ENCODE measurements at regions not wholly inside any gene's neighbourhood (a gene's known extent, or its start where the extent isn't known, plus 50 kb on each side); places are given as distances from the start of the nearest gene placed in this dataset.

DNA sequence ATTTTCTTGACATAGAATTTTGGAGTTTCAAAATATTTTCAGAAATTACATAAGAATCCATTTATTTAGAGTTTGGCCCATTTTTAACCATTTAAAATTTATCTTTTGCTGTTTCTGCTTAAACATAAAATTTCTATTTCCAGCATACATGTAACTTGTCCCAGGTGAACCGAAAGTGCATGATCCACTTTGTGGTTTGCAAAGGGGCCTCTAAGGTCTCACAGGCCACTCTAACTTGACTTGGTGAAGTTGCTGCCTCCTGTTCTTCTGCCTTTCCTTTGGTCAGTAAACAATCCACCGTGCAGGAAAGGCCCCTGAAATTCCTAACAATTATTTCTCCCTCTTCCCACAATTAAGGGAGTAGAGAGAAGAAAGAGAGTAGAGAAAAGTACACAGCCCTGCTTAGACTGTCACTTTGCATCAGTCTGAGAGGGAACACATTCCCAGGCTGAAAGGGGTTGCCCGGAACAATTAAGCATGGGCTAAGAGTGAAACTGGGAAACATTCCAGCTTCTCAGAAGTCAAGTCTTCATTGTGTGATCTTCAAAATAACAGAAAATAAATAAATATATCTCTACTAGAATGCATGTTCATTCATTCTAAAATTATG lies 79.5 kb upstream of the SEMA3A start:
- TF ChIP-seq, protein P1, sequence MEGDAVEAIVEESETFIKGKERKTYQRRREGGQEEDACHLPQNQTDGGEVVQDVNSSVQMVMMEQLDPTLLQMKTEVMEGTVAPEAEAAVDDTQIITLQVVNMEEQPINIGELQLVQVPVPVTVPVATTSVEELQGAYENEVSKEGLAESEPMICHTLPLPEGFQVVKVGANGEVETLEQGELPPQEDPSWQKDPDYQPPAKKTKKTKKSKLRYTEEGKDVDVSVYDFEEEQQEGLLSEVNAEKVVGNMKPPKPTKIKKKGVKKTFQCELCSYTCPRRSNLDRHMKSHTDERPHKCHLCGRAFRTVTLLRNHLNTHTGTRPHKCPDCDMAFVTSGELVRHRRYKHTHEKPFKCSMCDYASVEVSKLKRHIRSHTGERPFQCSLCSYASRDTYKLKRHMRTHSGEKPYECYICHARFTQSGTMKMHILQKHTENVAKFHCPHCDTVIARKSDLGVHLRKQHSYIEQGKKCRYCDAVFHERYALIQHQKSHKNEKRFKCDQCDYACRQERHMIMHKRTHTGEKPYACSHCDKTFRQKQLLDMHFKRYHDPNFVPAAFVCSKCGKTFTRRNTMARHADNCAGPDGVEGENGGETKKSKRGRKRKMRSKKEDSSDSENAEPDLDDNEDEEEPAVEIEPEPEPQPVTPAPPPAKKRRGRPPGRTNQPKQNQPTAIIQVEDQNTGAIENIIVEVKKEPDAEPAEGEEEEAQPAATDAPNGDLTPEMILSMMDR (IDR thresholded peaks at IDR 0.05 in 2 of 3, conservative IDR thresholded peaks at IDR 0.05 in 1 of 3; ENCODE audit: borderline replicate concordance in 1 of 3, insufficient read depth in 1 of 3, low read depth in 2 of 3, low read length in 2 of 3), result no peak
- TF ChIP-seq JUND (IDR thresholded peaks at IDR 0.05) (no peak), EZH2phosphoT487 (IDR thresholded peaks at IDR 0.05; ENCODE audit: borderline replicate concordance) (no peak), EZH2 (IDR thresholded peaks at IDR 0.05) (no peak), POLR2A (IDR thresholded peaks at IDR 0.05; ENCODE audit: borderline replicate concordance, extremely low read depth, insufficient read depth, insufficient read length) (no peak), POLR2AphosphoS5 (IDR thresholded peaks at IDR 0.05; ENCODE audit: low read depth, low read length) (no peak), YY1 (IDR thresholded peaks at IDR 0.05; ENCODE audit: extremely low read depth, insufficient replicate concordance, low read depth, low read length) (no peak), RAD21 (IDR thresholded peaks at IDR 0.05; ENCODE audit: low read depth) (no peak)
- TF ChIP-seq, protein P2, sequence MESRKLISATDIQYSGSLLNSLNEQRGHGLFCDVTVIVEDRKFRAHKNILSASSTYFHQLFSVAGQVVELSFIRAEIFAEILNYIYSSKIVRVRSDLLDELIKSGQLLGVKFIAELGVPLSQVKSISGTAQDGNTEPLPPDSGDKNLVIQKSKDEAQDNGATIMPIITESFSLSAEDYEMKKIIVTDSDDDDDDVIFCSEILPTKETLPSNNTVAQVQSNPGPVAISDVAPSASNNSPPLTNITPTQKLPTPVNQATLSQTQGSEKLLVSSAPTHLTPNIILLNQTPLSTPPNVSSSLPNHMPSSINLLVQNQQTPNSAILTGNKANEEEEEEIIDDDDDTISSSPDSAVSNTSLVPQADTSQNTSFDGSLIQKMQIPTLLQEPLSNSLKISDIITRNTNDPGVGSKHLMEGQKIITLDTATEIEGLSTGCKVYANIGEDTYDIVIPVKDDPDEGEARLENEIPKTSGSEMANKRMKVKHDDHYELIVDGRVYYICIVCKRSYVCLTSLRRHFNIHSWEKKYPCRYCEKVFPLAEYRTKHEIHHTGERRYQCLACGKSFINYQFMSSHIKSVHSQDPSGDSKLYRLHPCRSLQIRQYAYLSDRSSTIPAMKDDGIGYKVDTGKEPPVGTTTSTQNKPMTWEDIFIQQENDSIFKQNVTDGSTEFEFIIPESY (IDR thresholded peaks at IDR 0.05; ENCODE audit: extremely low read depth, insufficient replicate concordance, low read length), result no peak
- TF ChIP-seq, protein P3, sequence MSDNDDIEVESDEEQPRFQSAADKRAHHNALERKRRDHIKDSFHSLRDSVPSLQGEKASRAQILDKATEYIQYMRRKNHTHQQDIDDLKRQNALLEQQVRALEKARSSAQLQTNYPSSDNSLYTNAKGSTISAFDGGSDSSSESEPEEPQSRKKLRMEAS (IDR thresholded peaks at IDR 0.05), result no peak

All from HCT116 (cell line).